ENCODE measurements at regions not wholly inside any gene's neighbourhood (a gene's known extent, or its start where the extent isn't known, plus 50 kb on each side); places are given as distances from the start of the nearest gene placed in this dataset.

GRCh38 chr3:161884830-161885229, 388.2 kb downstream of the OTOL1 start:
- no peak overlapping the region for H3K4me3 ChIP-seq
- H3K4me1 ChIP-seq = no peaks in the 10 kb centered on the region
- H3K36me3 ChIP-seq = no peaks in the 10 kb centered on the region
- no peak for TF ChIP-seq POLR2A (IDR thresholded peaks at IDR 0.05)
- TF ChIP-seq CTCF (IDR thresholded peaks at IDR 0.05) = no peak
- no peak for TF ChIP-seq EP300 (IDR thresholded peaks at IDR 0.05)
- no peak for TF ChIP-seq POLR2AphosphoS5 (IDR thresholded peaks at IDR 0.05)
- ATAC-seq = no peak
- WGBS, 2 donors (ENCODE audit: low coverage in 1 of 2) = 85 to 89% methylated on average over 5 of the region's 5 CpGs
- no peaks in the 10 kb centered on the region for H3K27me3 ChIP-seq
- H3K27ac ChIP-seq = no peak overlapping the region
- peaks cover 0 to 8% (median 0%) of the 10 kb centered on the region in 3 donors for H3K9me3 ChIP-seq

GRCh38 chr3:161890147-161890625, 393.6 kb downstream of the OTOL1 start:
- Histone ChIP-seq H3K27me3 (no peaks in the 10 kb centered on the region), H3K9me3 (peaks cover 0 to 4% (median 0%) of the 10 kb centered on the region in 3 donors), H3K4me1 (no peaks in the 10 kb centered on the region), H3K4me3 (no peak overlapping the region), H3K36me3 (no peaks in the 10 kb centered on the region), H3K27ac (no peak overlapping the region)
- 40 to 83% methylated on average over 1 of the region's 2 CpGs for WGBS, 2 donors (ENCODE audit: low coverage in 1 of 2)
- no peak for ATAC-seq
- no peak for TF ChIP-seq EP300 (IDR thresholded peaks at IDR 0.05)
- TF ChIP-seq CTCF (IDR thresholded peaks at IDR 0.05) = no peak
- TF ChIP-seq POLR2A (IDR thresholded peaks at IDR 0.05) = no peak
- TF ChIP-seq POLR2AphosphoS5 (IDR thresholded peaks at IDR 0.05) = no peak

- Histone ChIP-seq H3K9me3 (no peaks in the 10 kb centered on the region), H3K4me3 (no peak overlapping the region), H3K36me3 (no peaks in the 10 kb centered on the region), H3K4me1 (no peaks in the 10 kb centered on the region), H3K27me3 (no peaks in the 10 kb centered on the region), H3K27ac (no peak overlapping the region)
- TF ChIP-seq POLR2AphosphoS5 (IDR thresholded peaks at IDR 0.05) (no peak), POLR2A (IDR thresholded peaks at IDR 0.05) (no peak), EP300 (IDR thresholded peaks at IDR 0.05) (no peak), CTCF (IDR thresholded peaks at IDR 0.05) (no peak)
- WGBS, 2 donors (ENCODE audit: low coverage in 1 of 2) = 36 to 63% methylated on average over 1 of the region's 1 CpG
- no peak for ATAC-seq
Measured at GRCh38 chr3:161893972-161894371, 397.4 kb downstream of the OTOL1 start.

- Histone ChIP-seq H3K4me1 (no peaks in the 10 kb centered on the region), H3K27ac (no peak overlapping the region), H3K27me3 (no peaks in the 10 kb centered on the region), H3K36me3 (no peaks in the 10 kb centered on the region), H3K4me3 (no peak overlapping the region), H3K9me3 (no peaks in the 10 kb centered on the region)
- no peak for ATAC-seq
- no peak for TF ChIP-seq EP300 (IDR thresholded peaks at IDR 0.05)
- no peak for TF ChIP-seq POLR2AphosphoS5 (IDR thresholded peaks at IDR 0.05)
- TF ChIP-seq POLR2A (IDR thresholded peaks at IDR 0.05) = no peak
- no peak for TF ChIP-seq CTCF (IDR thresholded peaks at IDR 0.05)
Measured at GRCh38 chr3:161894657-161895056, 398.0 kb downstream of the OTOL1 start.

GRCh38 chr3:161905520-161906132, 409.0 kb downstream of the OTOL1 start:
- Histone ChIP-seq H3K9me3 (no peaks in the 10 kb centered on the region), H3K4me3 (no peak overlapping the region), H3K27me3 (no peaks in the 10 kb centered on the region), H3K27ac (no peak overlapping the region), H3K4me1 (no peaks in the 10 kb centered on the region), H3K36me3 (no peaks in the 10 kb centered on the region)
- WGBS, 2 donors (ENCODE audit: low coverage in 1 of 2) = 83 to 87% methylated on average over 3 to 4 of the region's 4 CpGs
- no peak for ATAC-seq
- TF ChIP-seq EP300 (IDR thresholded peaks at IDR 0.05) = no peak
- no peak for TF ChIP-seq POLR2AphosphoS5 (IDR thresholded peaks at IDR 0.05)
- TF ChIP-seq POLR2A (IDR thresholded peaks at IDR 0.05) = no peak
- TF ChIP-seq CTCF (IDR thresholded peaks at IDR 0.05) = no peak

All from gastroesophageal sphincter (tissue), 4 donors.